Activated CD8-positive, alpha-beta T cell treated with anti-CD3 and anti-CD28 coated beads, Interleukin-2, amount 10 ng/mL, durations not matched to agents 7 days and 5 days (primary cell): ENCODE measurements at regions not wholly inside any gene's neighbourhood (a gene's known extent, or its start where the extent isn't known, plus 50 kb on each side); places are given as distances from the start of the nearest gene placed in this dataset.

Source experiments
- ATAC-seq: fragments of 150-1000 bp; cut with Tn5 transposase; one replicate; pipeline ENCODE4 v1.10.0; 2021; ENCODE audit warnings: moderate library complexity
- CTCF ChIA-PET: fragments of 350-600 bp; sonication (Branson Sonifier 250); formaldehyde crosslinking; loops from one replicate; lab custom pipeline; 2021; ENCODE audit warnings: antibody characterized with exemption; lab: Charles Lee
- POLR2A ChIA-PET: fragments of 350-600 bp; sonication (Branson Sonifier 250); formaldehyde crosslinking; loops from one replicate; lab custom pipeline; 2021; ENCODE audit warnings: antibody characterized with exemption; lab: Charles Lee
- DNase-seq: peaks from one replicate; pipeline ENCODE4 v3.0.0-alpha.2; 2020
- H3K27ac Mint-ChIP-seq: one replicate; pipeline ENCODE4 v1.8.0; 2021; ENCODE audit warnings: mild to moderate bottlenecking, mixed read lengths
- H3K27me3 Mint-ChIP-seq: one replicate; pipeline ENCODE4 v1.8.0; 2021; ENCODE audit warnings: low read depth, mixed read lengths
- H3K36me3 Mint-ChIP-seq: one replicate; pipeline ENCODE4 v1.8.0; 2021; ENCODE audit warnings: low read depth, mixed read lengths
- H3K4me1 Mint-ChIP-seq: one replicate; pipeline ENCODE4 v1.8.0; 2021; ENCODE audit warnings: low read depth, mixed read lengths
- H3K4me3 Mint-ChIP-seq: one replicate; pipeline ENCODE4 v1.8.0; 2021; ENCODE audit warnings: mild to moderate bottlenecking, mixed read lengths
- H3K9me3 Mint-ChIP-seq: one replicate; pipeline ENCODE4 v1.8.0; 2022; ENCODE audit warnings: mixed read lengths; ENCODE audit not compliant: insufficient read depth

DNA sequence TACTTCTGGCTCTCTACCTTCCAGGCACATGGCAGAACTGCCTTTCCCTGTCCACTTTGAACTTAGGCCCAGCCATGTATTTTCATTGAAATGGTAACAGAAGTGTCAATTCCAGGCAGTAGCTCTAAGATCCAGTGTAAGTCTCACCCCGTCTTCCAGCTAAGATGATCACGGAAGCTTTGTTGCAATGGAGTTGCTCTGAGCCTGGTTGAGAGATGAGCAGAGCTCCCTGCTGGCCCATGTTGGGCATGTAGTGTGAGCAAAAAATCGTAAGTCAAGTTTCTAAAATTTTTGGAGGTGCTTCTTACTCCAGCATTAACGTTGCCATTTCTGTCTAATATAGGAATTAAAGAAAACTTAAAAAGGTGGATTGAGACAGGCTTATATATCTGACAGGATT is 274.4 kb downstream of the IPMK start:
- Mint-ChIP-seq H3K9me3 (no peaks in the 10 kb centered on the region), H3K27ac (no peak overlapping the region), H3K4me1 (no peaks in the 10 kb centered on the region), H3K27me3 (no peaks in the 10 kb centered on the region), H3K36me3 (no peaks in the 10 kb centered on the region), H3K4me3 (no peak overlapping the region)
- no peak for ATAC-seq
- CTCF ChIA-PET = no interaction called here
- POLR2A ChIA-PET = no interaction called here
- no peak for DNase-seq

DNA sequence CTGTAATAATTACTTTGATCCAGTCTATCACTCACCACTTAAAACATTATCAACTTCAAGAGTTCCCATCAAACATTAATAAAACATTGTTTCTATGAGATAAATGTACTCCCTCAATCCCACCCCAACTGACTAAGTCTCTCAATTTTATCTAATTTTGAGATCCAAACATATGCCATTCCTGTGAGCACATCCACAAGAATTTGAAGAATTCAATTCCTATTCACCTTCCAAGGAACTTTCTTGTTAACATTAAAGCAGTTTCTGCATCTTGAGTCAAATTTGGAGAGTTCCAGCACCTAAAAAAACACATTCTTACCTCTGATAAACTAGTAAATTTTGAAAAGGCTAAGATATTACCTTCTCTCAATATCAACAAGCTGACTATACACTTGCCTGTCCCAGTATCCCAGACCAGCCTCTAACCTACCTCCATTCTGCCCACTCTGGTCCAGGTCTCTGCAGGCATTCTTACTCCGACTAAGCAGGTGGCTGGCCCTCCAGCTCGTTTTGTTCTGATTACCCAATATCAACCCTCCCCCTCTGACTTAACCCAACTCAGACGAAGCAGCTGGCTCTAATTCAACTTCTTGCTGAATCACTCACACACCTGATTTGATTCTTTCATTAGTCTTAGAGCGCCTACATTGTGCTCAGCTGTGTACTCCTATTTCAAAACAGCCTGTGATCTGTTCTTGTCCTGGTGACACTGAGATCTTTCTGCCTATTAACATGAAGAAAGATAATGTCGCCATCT is 275.2 kb downstream of the IPMK start:
- Mint-ChIP-seq H3K9me3 (no peaks in the 10 kb centered on the region), H3K4me3 (no peak overlapping the region), H3K36me3 (no peaks in the 10 kb centered on the region), H3K27me3 (no peaks in the 10 kb centered on the region), H3K27ac (no peak overlapping the region), H3K4me1 (no peaks in the 10 kb centered on the region)
- no peak for DNase-seq
- ATAC-seq = no peak
- ChIA-PET POLR2A (no interaction called here), CTCF (no interaction called here)

DNA sequence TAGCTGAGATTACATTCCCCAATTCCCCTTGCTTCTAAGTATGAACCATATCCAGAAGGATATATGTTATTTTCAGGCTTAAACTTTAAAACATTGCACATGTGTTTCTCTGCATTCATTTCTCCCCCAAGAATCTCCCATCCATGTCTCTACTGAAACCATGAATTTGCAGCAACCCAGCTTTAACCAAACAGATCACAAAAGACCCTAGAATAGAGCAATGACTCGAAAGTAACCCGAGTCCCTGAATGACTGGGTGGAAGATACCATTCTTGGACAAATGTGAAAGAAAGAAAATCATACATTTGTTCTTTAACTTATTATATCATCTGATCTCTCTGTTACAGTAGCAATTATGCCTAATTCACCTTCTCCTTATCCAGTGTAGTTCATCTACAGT is 278.7 kb downstream of the IPMK start:
- CTCF ChIA-PET = no interaction called here

GRCh38 chr10:57987055-57987721 is 280.5 kb downstream of the IPMK start:
- Mint-ChIP-seq H3K4me3 (no peak overlapping the region), H3K27me3 (no peaks in the 10 kb centered on the region), H3K9me3 (no peaks in the 10 kb centered on the region), H3K36me3 (no peaks in the 10 kb centered on the region), H3K27ac (no peak overlapping the region), H3K4me1 (no peaks in the 10 kb centered on the region)
- ATAC-seq (no peak), DNase-seq (no peak)
- CTCF ChIA-PET = no interaction called here
- POLR2A ChIA-PET = no interaction called here

More for the DNA sequence above, 278.7 kb downstream of the IPMK start:
- Mint-ChIP-seq H3K4me3 (no peak overlapping the region), H3K27ac (no peak overlapping the region), H3K36me3 (no peaks in the 10 kb centered on the region), H3K27me3 (no peaks in the 10 kb centered on the region), H3K9me3 (no peaks in the 10 kb centered on the region), H3K4me1 (no peaks in the 10 kb centered on the region)
- POLR2A ChIA-PET = no interaction called here
- ATAC-seq = no peak
- no peak for DNase-seq

DNA sequence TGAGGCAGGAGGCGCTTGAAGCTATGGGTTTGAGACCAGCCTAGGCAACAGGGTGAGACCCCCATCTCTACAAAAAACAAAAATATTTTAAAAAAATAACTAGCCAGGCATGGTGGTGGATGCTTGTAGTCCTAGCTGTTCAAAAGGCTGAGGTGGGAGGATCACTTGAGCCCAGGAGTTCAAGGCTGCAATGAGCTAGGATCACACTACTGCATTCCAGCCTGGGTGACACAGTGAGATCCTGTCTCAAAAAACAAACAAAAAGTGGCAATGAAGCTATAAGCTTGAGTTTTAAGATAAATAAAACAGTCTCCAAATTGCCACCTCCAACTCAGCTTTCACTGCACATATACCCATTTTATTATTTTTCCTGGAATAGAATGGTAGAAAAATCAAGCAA is 281.3 kb downstream of the IPMK start:
- H3K4me3 Mint-ChIP-seq = no peak overlapping the region
- DNase-seq (no peak), ATAC-seq (no peak)
- H3K27me3 Mint-ChIP-seq = no peaks in the 10 kb centered on the region
- no peaks in the 10 kb centered on the region for H3K36me3 Mint-ChIP-seq
- CTCF ChIA-PET = no interaction called here
- no peak overlapping the region for H3K27ac Mint-ChIP-seq
- H3K4me1 Mint-ChIP-seq = no peaks in the 10 kb centered on the region
- POLR2A ChIA-PET = no interaction called here
- no peaks in the 10 kb centered on the region for H3K9me3 Mint-ChIP-seq

DNA sequence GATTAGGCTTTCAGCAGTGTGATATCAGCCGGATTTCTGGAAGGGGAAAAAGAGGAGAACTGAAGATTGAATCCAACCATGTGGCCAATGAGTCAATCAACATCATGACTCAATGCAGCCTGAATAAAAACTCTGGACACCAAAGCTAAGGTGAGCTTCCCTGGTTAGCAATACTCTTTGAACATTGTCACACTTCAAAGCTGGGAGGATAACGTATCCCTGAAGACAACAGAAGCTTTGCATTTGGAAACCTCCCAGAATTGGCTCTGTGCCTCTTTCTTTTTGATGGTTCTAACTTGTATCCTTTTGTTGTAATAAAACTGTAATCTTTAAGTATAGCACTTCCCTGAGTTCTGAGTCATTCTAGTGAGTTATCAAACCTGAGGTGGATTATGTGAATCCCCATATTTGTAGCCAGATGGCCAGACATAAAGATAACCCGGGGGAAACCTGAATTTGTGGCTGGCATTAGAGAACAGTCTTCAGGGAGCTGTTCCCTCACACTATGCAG is 284.4 kb downstream of the IPMK start:
- no peaks in the 10 kb centered on the region for H3K9me3 Mint-ChIP-seq
- no peak for ATAC-seq
- no peaks in the 10 kb centered on the region for H3K4me1 Mint-ChIP-seq
- POLR2A ChIA-PET = no interaction called here
- DNase-seq = no peak
- H3K4me3 Mint-ChIP-seq = no peak overlapping the region
- H3K36me3 Mint-ChIP-seq = no peaks in the 10 kb centered on the region
- no peak overlapping the region for H3K27ac Mint-ChIP-seq
- CTCF ChIA-PET = no interaction called here
- no peaks in the 10 kb centered on the region for H3K27me3 Mint-ChIP-seq

GRCh38 chr10:57982091-57982490 is 285.6 kb downstream of the IPMK start:
- no peak overlapping the region for H3K4me3 Mint-ChIP-seq
- H3K9me3 Mint-ChIP-seq = no peaks in the 10 kb centered on the region
- no peak overlapping the region for H3K27ac Mint-ChIP-seq
- DNase-seq (no peak), ATAC-seq (no peak)
- CTCF ChIA-PET = no interaction called here
- H3K4me1 Mint-ChIP-seq = no peaks in the 10 kb centered on the region
- no peaks in the 10 kb centered on the region for H3K27me3 Mint-ChIP-seq
- POLR2A ChIA-PET = no interaction called here
- H3K36me3 Mint-ChIP-seq = no peaks in the 10 kb centered on the region

DNA sequence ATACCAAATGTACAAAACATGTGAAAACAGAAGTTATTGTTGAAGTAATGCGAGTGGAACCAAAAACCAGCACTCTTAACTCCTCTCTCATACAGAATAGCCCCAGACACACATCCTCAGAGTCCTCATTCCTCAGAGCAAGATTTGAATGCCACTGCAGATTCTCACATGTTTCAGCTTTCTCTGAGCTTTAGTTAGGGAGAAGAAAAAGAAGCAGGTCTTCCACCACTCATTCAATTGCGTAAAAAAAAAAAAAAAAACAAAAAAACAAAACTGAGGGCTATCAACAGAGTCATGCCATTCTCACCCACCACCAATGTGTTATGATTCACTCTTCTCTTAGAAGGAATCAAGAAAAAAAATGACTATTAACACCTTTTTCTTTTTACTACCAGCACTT is 287.7 kb downstream of the IPMK start:
- no peak overlapping the region for H3K4me3 Mint-ChIP-seq
- no peaks in the 10 kb centered on the region for H3K36me3 Mint-ChIP-seq
- no peaks in the 10 kb centered on the region for H3K4me1 Mint-ChIP-seq
- no peak for DNase-seq
- H3K27ac Mint-ChIP-seq = no peak overlapping the region
- H3K27me3 Mint-ChIP-seq = no peaks in the 10 kb centered on the region
- CTCF ChIA-PET = no interaction called here
- POLR2A ChIA-PET = no interaction called here
- no peak for ATAC-seq
- no peaks in the 10 kb centered on the region for H3K9me3 Mint-ChIP-seq

GRCh38 chr10:57979491-57979890 is 288.2 kb downstream of the IPMK start:
- POLR2A ChIA-PET = no interaction called here
- Mint-ChIP-seq H3K9me3 (no peaks in the 10 kb centered on the region), H3K4me1 (no peaks in the 10 kb centered on the region), H3K27me3 (no peaks in the 10 kb centered on the region), H3K27ac (no peak overlapping the region), H3K36me3 (no peaks in the 10 kb centered on the region), H3K4me3 (no peak overlapping the region)
- DNase-seq (no peak), ATAC-seq (no peak)
- CTCF ChIA-PET = no interaction called here

DNA sequence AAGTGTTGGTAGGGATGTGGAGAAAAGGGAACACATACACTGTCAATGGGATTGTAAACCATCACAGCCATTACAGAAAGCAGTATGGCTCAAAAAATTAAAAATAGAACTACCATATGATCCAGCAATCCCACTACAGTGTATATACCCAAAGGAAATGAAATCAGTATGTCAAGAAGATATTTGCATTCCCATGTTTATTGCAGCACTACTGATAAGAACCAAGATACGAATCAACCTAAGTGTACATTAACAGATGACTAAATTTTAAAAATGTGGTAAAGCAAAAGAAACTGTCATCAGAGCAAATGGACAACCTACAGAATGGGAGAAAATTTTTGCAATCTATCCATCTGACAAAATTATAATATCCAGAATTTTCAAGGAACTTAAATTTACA is 290.4 kb downstream of the IPMK start:
- ChIA-PET CTCF (no interaction called here), POLR2A (no interaction called here)
- Mint-ChIP-seq H3K9me3 (no peaks in the 10 kb centered on the region), H3K36me3 (no peaks in the 10 kb centered on the region), H3K27ac (no peak overlapping the region), H3K4me1 (no peaks in the 10 kb centered on the region), H3K27me3 (no peaks in the 10 kb centered on the region), H3K4me3 (no peak overlapping the region)
- DNase-seq (no peak), ATAC-seq (no peak)

DNA sequence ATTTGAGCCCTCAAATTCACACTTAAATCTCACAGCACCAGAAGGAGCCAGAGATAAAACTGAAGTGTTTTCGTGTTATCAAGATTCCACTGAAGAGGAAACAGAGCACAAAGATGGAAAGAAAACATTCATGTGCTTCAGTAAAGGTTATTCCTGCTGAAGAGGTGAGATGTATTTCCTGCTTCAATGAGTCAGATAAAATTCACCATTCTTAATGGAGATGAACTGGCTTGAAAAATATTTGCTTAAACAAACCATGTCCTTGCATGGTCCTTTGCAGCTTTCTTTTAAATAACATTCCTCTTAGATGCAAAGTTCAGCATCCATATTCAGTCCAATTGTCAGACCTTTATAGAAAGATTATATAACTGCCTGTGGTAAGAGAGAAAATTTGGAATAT is 294.2 kb downstream of the IPMK start:
- Mint-ChIP-seq H3K4me3 (no peak overlapping the region), H3K27ac (no peak overlapping the region), H3K27me3 (no peaks in the 10 kb centered on the region), H3K36me3 (no peaks in the 10 kb centered on the region), H3K9me3 (no peaks in the 10 kb centered on the region), H3K4me1 (no peaks in the 10 kb centered on the region)
- ChIA-PET POLR2A (no interaction called here), CTCF (no interaction called here)
- DNase-seq (no peak), ATAC-seq (no peak)

DNA sequence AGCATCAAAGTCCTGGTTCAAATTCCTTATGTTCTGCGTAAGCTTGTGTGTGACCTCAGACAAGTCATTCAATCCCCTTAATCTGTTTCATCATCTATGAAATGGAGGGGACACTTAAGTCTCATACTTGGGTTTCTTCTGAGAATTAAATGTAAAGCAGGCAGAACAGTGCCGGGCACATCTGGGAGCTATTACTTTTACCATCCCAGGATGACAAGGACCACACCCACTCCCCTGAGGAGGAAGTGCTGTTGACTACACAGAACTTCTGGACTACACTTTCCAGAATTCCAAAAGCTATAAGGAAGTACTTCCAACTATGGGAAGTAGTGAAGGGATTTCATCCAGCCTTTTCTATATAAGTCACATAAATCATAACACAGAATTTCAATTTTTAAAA is 294.9 kb downstream of the IPMK start:
- DNase-seq (no peak), ATAC-seq (no peak)
- no peak overlapping the region for H3K27ac Mint-ChIP-seq
- H3K4me1 Mint-ChIP-seq = no peaks in the 10 kb centered on the region
- H3K27me3 Mint-ChIP-seq = no peaks in the 10 kb centered on the region
- POLR2A ChIA-PET = no interaction called here
- no peaks in the 10 kb centered on the region for H3K36me3 Mint-ChIP-seq
- H3K4me3 Mint-ChIP-seq = no peak overlapping the region
- no peaks in the 10 kb centered on the region for H3K9me3 Mint-ChIP-seq
- CTCF ChIA-PET = no interaction called here
